ENCODE measurements at regions not wholly inside any gene's neighbourhood (a gene's known extent, or its start where the extent isn't known, plus 50 kb on each side); places are given as distances from the start of the nearest gene placed in this dataset.

DNA sequence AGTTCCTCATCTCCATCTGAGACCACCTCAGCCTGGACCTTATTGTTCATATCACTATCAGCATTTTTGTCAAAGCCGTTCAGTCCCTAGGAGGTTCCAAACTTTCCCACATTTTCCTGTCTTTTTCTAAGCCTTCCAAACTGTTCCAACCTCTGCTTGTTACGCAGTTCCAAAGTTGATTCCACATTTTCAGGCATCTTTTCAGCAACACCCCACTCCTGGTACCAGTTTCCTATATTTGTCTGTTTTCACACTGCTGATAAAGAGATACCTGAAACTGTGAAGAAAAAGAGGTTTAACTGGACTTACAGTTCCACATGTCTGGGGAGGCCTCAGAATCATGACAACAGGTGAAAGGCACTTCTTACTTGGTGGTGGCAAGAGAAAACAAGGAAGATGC lies 622.1 kb downstream of the MAT2B start:
- POLR2A ChIA-PET, result no interaction called here
- TF ChIP-seq, protein P1, sequence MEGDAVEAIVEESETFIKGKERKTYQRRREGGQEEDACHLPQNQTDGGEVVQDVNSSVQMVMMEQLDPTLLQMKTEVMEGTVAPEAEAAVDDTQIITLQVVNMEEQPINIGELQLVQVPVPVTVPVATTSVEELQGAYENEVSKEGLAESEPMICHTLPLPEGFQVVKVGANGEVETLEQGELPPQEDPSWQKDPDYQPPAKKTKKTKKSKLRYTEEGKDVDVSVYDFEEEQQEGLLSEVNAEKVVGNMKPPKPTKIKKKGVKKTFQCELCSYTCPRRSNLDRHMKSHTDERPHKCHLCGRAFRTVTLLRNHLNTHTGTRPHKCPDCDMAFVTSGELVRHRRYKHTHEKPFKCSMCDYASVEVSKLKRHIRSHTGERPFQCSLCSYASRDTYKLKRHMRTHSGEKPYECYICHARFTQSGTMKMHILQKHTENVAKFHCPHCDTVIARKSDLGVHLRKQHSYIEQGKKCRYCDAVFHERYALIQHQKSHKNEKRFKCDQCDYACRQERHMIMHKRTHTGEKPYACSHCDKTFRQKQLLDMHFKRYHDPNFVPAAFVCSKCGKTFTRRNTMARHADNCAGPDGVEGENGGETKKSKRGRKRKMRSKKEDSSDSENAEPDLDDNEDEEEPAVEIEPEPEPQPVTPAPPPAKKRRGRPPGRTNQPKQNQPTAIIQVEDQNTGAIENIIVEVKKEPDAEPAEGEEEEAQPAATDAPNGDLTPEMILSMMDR (IDR thresholded peaks at IDR 0.05), result no peak
- no peak for TF ChIP-seq EZH2 (IDR thresholded peaks at IDR 0.05; ENCODE audit: borderline replicate concordance, insufficient read depth, low read depth, low read length, poor library complexity, severe bottlenecking)
- ATAC-seq (ENCODE audit: low read depth) (no peak), DNase-seq (no peak)
- no peaks in the 10 kb centered on the region for H3K27me3 Mint-ChIP-seq
- intact Hi-C loops (cut with micrococcal nuclease), result no loop called here
- no peaks in the 10 kb centered on the region for H3K4me1 ChIP-seq (ENCODE audit: control insufficient read depth in 2 of 2, insufficient read depth in 2 of 2, low read length in 2 of 2)
- peaks cover 0 to 12% (median 10%) of the 10 kb centered on the region in 3 donors for H3K9me3 ChIP-seq (ENCODE audit: control extremely low read depth in 1 of 3, control insufficient read depth in 2 of 3, insufficient read depth in 1 of 3, low read length in 2 of 3)
- no peak overlapping the region for H3K9ac ChIP-seq (ENCODE audit: low read length)
- H3K27ac Mint-ChIP-seq, result no peak overlapping the region
- H3K79me2 ChIP-seq (ENCODE audit: control insufficient read depth, insufficient read depth, low read length), result no peaks in the 10 kb centered on the region
- no peak overlapping the region for H3K4me2 ChIP-seq (replicated peaks; ENCODE audit: low read depth, low read length, poor library complexity, severe bottlenecking)
- no peak overlapping the region for H2AFZ ChIP-seq (ENCODE audit: insufficient read depth, low read depth, low read length, poor library complexity, severe bottlenecking)
- no peaks in the 10 kb centered on the region for H4K20me1 ChIP-seq (ENCODE audit: control insufficient read depth, insufficient read depth, low read length, poor library complexity, severe bottlenecking)
- H3K27ac ChIP-seq (ENCODE audit: low read length in 2 of 2), result no peak overlapping the region
- CTCF ChIA-PET, result no interaction called here
- peaks cover 17% of the 10 kb centered on the region for H3K9me3 Mint-ChIP-seq (ENCODE audit: insufficient read depth)
- WGBS (ENCODE audit: insufficient coverage), result 78% methylated on average over 2 of the region's 2 CpGs
- no peak overlapping the region for H3K4me3 ChIP-seq (ENCODE audit: control extremely low read depth in 1 of 5, extremely low read depth in 1 of 5, insufficient read depth in 1 of 5, low read depth in 2 of 5, low read length in 4 of 5)
- no peaks in the 10 kb centered on the region for H3K36me3 ChIP-seq (replicated peaks in 1 of 2; ENCODE audit: control extremely low read depth in 1 of 2, control insufficient read depth in 1 of 2, extremely low read depth in 1 of 2, insufficient read depth in 2 of 2, low read length in 1 of 2)
- H3K27me3 ChIP-seq (replicated peaks in 1 of 4; ENCODE audit: control extremely low read depth in 1 of 4, control insufficient read depth in 3 of 4, insufficient read depth in 4 of 4, low read length in 3 of 4), result no peaks in the 10 kb centered on the region
- H3K4me1 Mint-ChIP-seq, result no peaks in the 10 kb centered on the region
- H3K4me3 Mint-ChIP-seq, result no peak overlapping the region

DNA sequence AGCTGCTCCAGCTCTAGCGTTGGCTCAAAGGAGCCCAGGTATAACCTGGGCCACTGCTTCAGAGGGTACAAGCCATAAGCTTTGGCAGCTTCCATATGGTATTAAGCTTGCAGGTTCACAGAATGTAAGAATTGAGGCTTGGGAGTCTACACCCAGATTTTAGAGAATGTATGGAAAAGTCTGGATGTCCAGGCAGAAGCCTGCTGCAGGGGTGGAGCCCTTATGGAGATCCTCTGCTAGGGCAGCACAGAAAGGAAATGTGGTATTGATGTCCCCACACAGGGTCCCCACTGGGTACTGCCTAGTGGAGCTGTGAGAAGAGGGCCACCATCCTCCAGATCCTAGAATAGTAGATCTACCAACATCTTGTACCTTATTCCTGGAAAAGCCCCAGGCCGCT lies 626.9 kb downstream of the MAT2B start:
- peaks cover 0 to 12% (median 9%) of the 10 kb centered on the region in 3 donors for H3K9me3 ChIP-seq (ENCODE audit: control extremely low read depth in 1 of 3, control insufficient read depth in 2 of 3, insufficient read depth in 1 of 3, low read length in 2 of 3)
- H3K4me3 ChIP-seq (ENCODE audit: control extremely low read depth in 1 of 5, extremely low read depth in 1 of 5, insufficient read depth in 1 of 5, low read depth in 2 of 5, low read length in 4 of 5), result no peak overlapping the region
- H3K27ac ChIP-seq (ENCODE audit: low read length in 2 of 2), result no peak overlapping the region
- no peaks in the 10 kb centered on the region for H3K79me2 ChIP-seq (ENCODE audit: control insufficient read depth, insufficient read depth, low read length)
- Mint-ChIP-seq H3K9me3 (ENCODE audit: insufficient read depth) (peaks cover 17% of the 10 kb centered on the region), H3K4me3 (no peak overlapping the region), H3K27me3 (no peaks in the 10 kb centered on the region), H3K27ac (no peak overlapping the region), H3K4me1 (no peaks in the 10 kb centered on the region)
- TF ChIP-seq, protein P1 (IDR thresholded peaks at IDR 0.05), result no peak
- TF ChIP-seq EZH2 (IDR thresholded peaks at IDR 0.05; ENCODE audit: borderline replicate concordance, insufficient read depth, low read depth, low read length, poor library complexity, severe bottlenecking), result no peak
- no peaks in the 10 kb centered on the region for H3K36me3 ChIP-seq (replicated peaks in 1 of 2; ENCODE audit: control extremely low read depth in 1 of 2, control insufficient read depth in 1 of 2, extremely low read depth in 1 of 2, insufficient read depth in 2 of 2, low read length in 1 of 2)
- H3K4me2 ChIP-seq (replicated peaks; ENCODE audit: low read depth, low read length, poor library complexity, severe bottlenecking), result no peak overlapping the region
- DNase-seq, result no peak
- H3K9ac ChIP-seq (ENCODE audit: low read length), result no peak overlapping the region
- ATAC-seq (ENCODE audit: low read depth), result no peak
- ChIA-PET CTCF (no interaction called here), POLR2A (no interaction called here)
- no peaks in the 10 kb centered on the region for H3K4me1 ChIP-seq (ENCODE audit: control insufficient read depth in 2 of 2, insufficient read depth in 2 of 2, low read length in 2 of 2)
- H4K20me1 ChIP-seq (ENCODE audit: control insufficient read depth, insufficient read depth, low read length, poor library complexity, severe bottlenecking), result no peaks in the 10 kb centered on the region
- intact Hi-C loops (cut with micrococcal nuclease), result no loop called here
- WGBS (ENCODE audit: insufficient coverage), result 86% methylated on average over 1 of the region's 2 CpGs
- no peaks in the 10 kb centered on the region for H3K27me3 ChIP-seq (replicated peaks in 1 of 4; ENCODE audit: control extremely low read depth in 1 of 4, control insufficient read depth in 3 of 4, insufficient read depth in 4 of 4, low read length in 3 of 4)
- H2AFZ ChIP-seq (ENCODE audit: insufficient read depth, low read depth, low read length, poor library complexity, severe bottlenecking), result no peak overlapping the region
